Tibial nerve (tissue), 4 donors: ENCODE measurements at regions not wholly inside any gene's neighbourhood (a gene's known extent, or its start where the extent isn't known, plus 50 kb on each side); places are given as distances from the start of the nearest gene placed in this dataset.
A peak's percentile ranks its signal among the peaks of the same experiment; 100 is the strongest.

Experiments
- DNase-seq, 2 donors: peaks; one replicate each; pipeline ENCODE4 v3.0.0-alpha.2; 2019; ENCODE audit warnings: low spot score in 2 of 2
- H3K27ac ChIP-seq, 4 donors: fragments of 200-600 bp; sonication (generic) in 3 of 4; one replicate each; pipeline ENCODE4 v1.5.1; 2017 to 2019; ENCODE audit warnings: mild to moderate bottlenecking in 1 of 4
- H3K27me3 ChIP-seq, 2 donors: fragments of 200-600 bp; sonication (generic) in 1 of 2; one replicate each; pipeline versions ENCODE4 v1.5.1 to v1.6.0; 2017 to 2019
- H3K36me3 ChIP-seq, 3 donors: fragments of 200-600 bp; sonication (generic); one replicate each; pipeline ENCODE4 v1.5.1; 2018 to 2019
- H3K4me1 ChIP-seq, 4 donors: fragments of 200-600 bp; sonication (generic) in 3 of 4; one replicate each; pipeline ENCODE4 v1.5.1; 2017 to 2019
- H3K4me3 ChIP-seq, 4 donors: fragments of 200-600 bp; sonication (generic) in 3 of 4; one replicate each; pipeline ENCODE4 v1.5.1; 2017 to 2019; ENCODE audit warnings: mild to moderate bottlenecking in 1 of 4, moderate library complexity in 1 of 4
- H3K9me3 ChIP-seq, 4 donors: fragments of 200-600 bp; sonication (generic) in 3 of 4; one replicate each; pipeline ENCODE4 v1.5.1; 2017 to 2019
- EP300 ChIP-seq, 2 donors: sonication (generic); formaldehyde crosslinking; IDR thresholded peaks; one replicate each; pipeline ENCODE4 v1.6.1; 2017; ENCODE audit warnings: antibody characterized with exemption in 2 of 2, mild to moderate bottlenecking in 1 of 2
- POLR2A ChIP-seq, 2 donors: fragments of 450-650 bp; IDR thresholded peaks; one replicate each; pipeline ENCODE4 v1.6.1; 2017; ENCODE audit warnings: antibody characterized with exemption in 2 of 2, mild to moderate bottlenecking in 2 of 2, moderate library complexity in 2 of 2
- WGBS, 2 donors: methylation state at CpG; one replicate each; pipeline ENCODE4 v1.1.5; 2018; 5-methylcytosine and 5-hydroxymethylcytosine counted together
- TF ChIP-seq, protein P1 (sequence below), 5 experiments: fragments of 200-600 bp in 3 of 5; fragments of 450-650 bp in 2 of 5; sonication (generic) in 3 of 5; IDR thresholded peaks; one replicate each; pipeline ENCODE4 v1.5.1; 2016 to 2019; ENCODE audit warnings: antibody characterized with exemption in 5 of 5, mild to moderate bottlenecking in 3 of 5, moderate library complexity in 2 of 5

DNA sequence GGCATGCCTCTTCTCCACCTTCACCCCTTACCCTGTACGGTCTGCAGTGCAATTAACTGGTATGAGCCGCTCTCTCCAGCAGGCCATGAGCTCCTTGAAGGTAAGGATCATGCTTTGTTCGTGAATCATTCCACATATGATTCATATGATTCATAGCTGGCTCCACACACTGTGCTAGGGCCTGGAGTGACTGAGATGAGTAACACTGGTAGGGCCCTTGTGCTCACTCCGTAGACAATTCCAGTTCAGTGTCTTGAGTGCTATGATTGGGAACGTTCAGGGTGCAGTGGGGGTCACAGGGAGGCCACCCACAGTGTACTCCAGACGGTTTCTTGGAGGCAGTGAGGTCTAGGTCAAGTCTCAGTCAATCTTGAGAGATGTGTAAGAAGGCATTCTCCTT lies 239.8 kb downstream of the LMX1A start:
- H3K9me3 ChIP-seq: no peaks in the 10 kb centered on the region
- H3K4me3 ChIP-seq: no peak overlapping the region
- no peak overlapping the region for H3K27ac ChIP-seq
- H3K36me3 ChIP-seq: no peaks in the 10 kb centered on the region
- TF ChIP-seq EP300 (IDR thresholded peaks at IDR 0.05) (no peak), POLR2A (IDR thresholded peaks at IDR 0.05) (no peak)
- TF ChIP-seq, protein P1, sequence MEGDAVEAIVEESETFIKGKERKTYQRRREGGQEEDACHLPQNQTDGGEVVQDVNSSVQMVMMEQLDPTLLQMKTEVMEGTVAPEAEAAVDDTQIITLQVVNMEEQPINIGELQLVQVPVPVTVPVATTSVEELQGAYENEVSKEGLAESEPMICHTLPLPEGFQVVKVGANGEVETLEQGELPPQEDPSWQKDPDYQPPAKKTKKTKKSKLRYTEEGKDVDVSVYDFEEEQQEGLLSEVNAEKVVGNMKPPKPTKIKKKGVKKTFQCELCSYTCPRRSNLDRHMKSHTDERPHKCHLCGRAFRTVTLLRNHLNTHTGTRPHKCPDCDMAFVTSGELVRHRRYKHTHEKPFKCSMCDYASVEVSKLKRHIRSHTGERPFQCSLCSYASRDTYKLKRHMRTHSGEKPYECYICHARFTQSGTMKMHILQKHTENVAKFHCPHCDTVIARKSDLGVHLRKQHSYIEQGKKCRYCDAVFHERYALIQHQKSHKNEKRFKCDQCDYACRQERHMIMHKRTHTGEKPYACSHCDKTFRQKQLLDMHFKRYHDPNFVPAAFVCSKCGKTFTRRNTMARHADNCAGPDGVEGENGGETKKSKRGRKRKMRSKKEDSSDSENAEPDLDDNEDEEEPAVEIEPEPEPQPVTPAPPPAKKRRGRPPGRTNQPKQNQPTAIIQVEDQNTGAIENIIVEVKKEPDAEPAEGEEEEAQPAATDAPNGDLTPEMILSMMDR (IDR thresholded peaks at IDR 0.05): no peak
- 43 to 45% methylated on average over 6 of the region's 6 CpGs for WGBS, 2 donors
- peaks cover 0 to 34% of the 10 kb centered on the region in 2 donors for H3K27me3 ChIP-seq
- H3K4me1 ChIP-seq: no peaks in the 10 kb centered on the region
- no peak for DNase-seq

DNA sequence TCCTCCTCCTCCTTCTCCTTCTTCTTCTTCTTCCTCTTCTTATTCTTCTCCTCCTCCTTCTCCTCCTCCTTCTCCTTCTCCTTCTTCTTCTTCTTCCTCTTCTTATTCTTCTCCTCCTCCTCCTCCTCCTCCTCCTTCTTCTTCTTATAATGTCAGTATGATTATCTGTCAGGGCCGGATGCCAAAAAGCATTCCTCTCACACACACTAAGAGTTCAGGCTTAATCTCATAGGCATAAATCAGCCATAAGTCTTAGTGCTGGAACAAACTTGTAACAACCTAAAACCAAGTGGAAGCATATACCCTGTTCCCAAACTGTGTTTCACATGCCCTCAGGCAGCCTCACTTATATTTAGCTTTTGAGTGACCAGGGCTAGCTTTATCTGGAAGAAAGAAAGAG lies 240.3 kb downstream of the LMX1A start:
- H3K27me3 ChIP-seq: peaks cover 0 to 36% of the 10 kb centered on the region in 2 donors
- no peak overlapping the region for H3K27ac ChIP-seq
- H3K4me3 ChIP-seq: no peak overlapping the region
- no peaks in the 10 kb centered on the region for H3K9me3 ChIP-seq
- DNase-seq: no peak
- TF ChIP-seq EP300 (IDR thresholded peaks at IDR 0.05) (no peak), POLR2A (IDR thresholded peaks at IDR 0.05) (no peak)
- TF ChIP-seq, protein P1 (IDR thresholded peaks at IDR 0.05): no peak
- no peaks in the 10 kb centered on the region for H3K4me1 ChIP-seq
- WGBS, 2 donors: 53 to 63% methylated on average over 1 of the region's 1 CpG
- H3K36me3 ChIP-seq: no peaks in the 10 kb centered on the region

DNA sequence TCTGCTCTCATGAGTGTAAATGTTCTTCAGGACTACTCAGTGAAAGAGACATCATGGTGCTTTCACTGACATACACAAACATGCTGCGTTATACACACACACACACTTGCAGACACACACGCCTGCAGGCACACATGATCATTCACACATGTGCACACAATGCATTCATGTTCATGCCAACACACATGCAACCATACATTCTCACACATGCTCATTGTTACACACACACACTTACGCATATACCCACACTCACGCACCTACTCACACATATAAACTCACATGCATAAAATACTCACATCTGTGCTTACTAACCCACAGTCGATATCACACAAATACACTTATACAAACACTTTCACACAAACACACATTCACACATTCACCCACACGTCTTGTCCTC lies 241.6 kb downstream of the LMX1A start:
- H3K27me3 ChIP-seq: peaks cover 0 to 39% of the 10 kb centered on the region in 2 donors
- TF ChIP-seq EP300 (IDR thresholded peaks at IDR 0.05) (no peak), POLR2A (IDR thresholded peaks at IDR 0.05) (no peak)
- TF ChIP-seq, protein P1 (IDR thresholded peaks at IDR 0.05): no peak
- H3K9me3 ChIP-seq: no peaks in the 10 kb centered on the region
- H3K4me3 ChIP-seq: no peak overlapping the region
- DNase-seq: no peak
- no peaks in the 10 kb centered on the region for H3K36me3 ChIP-seq
- WGBS, 2 donors: 79 to 85% methylated on average over 6 of the region's 6 CpGs
- H3K27ac ChIP-seq: no peak overlapping the region
- H3K4me1 ChIP-seq: no peaks in the 10 kb centered on the region

DNA sequence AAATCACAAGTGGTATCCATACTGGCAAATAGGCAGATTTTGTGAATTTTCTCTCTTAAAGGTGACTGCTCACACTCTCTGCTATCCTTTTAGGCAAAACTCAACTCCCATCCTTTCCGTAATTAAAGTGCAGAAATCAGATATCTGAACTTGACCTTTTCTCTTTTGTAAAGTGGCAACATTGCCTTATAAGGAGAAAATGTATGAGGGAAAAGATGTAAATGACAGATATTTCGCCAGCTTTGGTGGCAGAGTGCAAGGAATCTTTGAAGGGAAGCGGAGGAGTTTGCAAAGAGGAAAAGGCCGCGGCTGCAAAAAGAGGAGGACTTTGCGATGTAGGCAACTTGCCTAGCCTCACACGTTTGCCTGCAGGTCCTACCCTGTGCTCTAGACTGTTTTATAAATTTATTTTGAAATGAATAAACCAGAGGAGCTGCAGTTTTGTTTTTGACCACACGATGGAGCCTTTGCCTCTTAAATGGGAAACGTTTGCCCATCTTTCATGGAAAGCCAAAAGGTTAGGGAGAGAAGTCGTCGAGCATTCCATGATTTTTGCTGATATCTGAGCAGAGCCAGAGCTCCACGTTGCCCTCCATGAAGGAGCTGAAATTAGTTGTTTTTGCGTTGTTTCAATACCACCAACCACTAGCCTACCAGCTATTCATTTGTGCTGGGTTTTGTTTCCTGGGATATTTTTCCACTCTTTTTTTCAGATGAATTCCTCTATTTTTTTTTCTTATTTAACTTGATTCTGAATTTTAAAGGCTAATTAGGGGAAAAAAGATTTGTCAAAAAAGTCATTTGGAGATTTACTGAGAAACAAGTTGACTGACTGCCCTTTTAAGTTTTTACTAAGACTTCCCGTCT lies 242.3 kb downstream of the LMX1A start:
- no peak overlapping the region for H3K27ac ChIP-seq
- no peaks in the 10 kb centered on the region for H3K9me3 ChIP-seq
- H3K4me1 ChIP-seq: no peaks in the 10 kb centered on the region
- TF ChIP-seq POLR2A (IDR thresholded peaks at IDR 0.05): no peak
- TF ChIP-seq, protein P1 (IDR thresholded peaks at IDR 0.05): peak; percentile 20 to 84 (median 61)
- WGBS, 2 donors: 20 to 21% methylated on average over 14 of the region's 14 CpGs
- peaks cover 0 to 33% of the 10 kb centered on the region in 2 donors for H3K27me3 ChIP-seq
- peak; percentile 23 to 71 for DNase-seq
- no peak overlapping the region for H3K4me3 ChIP-seq
- H3K36me3 ChIP-seq: no peaks in the 10 kb centered on the region

DNA sequence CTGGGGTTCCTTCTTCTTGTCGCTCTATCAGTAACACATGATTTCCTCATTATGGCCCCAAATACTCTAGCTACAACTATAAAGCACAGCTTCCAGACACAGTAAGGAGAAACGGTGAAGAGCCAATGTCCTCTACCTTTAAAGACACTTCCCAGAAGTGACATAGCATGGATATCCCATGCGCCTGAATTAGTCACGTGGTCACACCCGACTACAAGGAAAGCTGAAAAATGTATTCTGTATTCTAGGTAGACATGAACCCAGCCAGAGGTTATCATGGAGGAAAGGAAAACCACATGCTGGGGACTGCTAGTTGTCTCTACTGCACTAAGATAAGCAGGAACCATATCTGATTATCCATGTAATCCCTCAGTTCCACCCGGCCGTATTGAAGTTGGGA lies 244.3 kb downstream of the LMX1A start:
- TF ChIP-seq, protein P1 (IDR thresholded peaks at IDR 0.05): no peak
- TF ChIP-seq EP300 (IDR thresholded peaks at IDR 0.05) (no peak), POLR2A (IDR thresholded peaks at IDR 0.05) (no peak)
- Histone ChIP-seq H3K27me3 (peaks cover 0 to 13% of the 10 kb centered on the region in 2 donors), H3K27ac (no peak overlapping the region), H3K36me3 (no peaks in the 10 kb centered on the region), H3K4me3 (no peak overlapping the region), H3K9me3 (no peaks in the 10 kb centered on the region), H3K4me1 (no peaks in the 10 kb centered on the region)
- no peak for DNase-seq
- WGBS, 2 donors: 84 to 86% methylated on average over 7 of the region's 7 CpGs
